ENCODE measurements at regions not wholly inside any gene's neighbourhood (a gene's known extent, or its start where the extent isn't known, plus 50 kb on each side); places are given as distances from the start of the nearest gene placed in this dataset.

GRCh38 chr6:141464896-141465295, 667.8 kb upstream of the GJE1 start:
- TF ChIP-seq RAD21 (conservative IDR thresholded peaks at IDR 0.05), result no peak
- TF ChIP-seq, protein P1, sequence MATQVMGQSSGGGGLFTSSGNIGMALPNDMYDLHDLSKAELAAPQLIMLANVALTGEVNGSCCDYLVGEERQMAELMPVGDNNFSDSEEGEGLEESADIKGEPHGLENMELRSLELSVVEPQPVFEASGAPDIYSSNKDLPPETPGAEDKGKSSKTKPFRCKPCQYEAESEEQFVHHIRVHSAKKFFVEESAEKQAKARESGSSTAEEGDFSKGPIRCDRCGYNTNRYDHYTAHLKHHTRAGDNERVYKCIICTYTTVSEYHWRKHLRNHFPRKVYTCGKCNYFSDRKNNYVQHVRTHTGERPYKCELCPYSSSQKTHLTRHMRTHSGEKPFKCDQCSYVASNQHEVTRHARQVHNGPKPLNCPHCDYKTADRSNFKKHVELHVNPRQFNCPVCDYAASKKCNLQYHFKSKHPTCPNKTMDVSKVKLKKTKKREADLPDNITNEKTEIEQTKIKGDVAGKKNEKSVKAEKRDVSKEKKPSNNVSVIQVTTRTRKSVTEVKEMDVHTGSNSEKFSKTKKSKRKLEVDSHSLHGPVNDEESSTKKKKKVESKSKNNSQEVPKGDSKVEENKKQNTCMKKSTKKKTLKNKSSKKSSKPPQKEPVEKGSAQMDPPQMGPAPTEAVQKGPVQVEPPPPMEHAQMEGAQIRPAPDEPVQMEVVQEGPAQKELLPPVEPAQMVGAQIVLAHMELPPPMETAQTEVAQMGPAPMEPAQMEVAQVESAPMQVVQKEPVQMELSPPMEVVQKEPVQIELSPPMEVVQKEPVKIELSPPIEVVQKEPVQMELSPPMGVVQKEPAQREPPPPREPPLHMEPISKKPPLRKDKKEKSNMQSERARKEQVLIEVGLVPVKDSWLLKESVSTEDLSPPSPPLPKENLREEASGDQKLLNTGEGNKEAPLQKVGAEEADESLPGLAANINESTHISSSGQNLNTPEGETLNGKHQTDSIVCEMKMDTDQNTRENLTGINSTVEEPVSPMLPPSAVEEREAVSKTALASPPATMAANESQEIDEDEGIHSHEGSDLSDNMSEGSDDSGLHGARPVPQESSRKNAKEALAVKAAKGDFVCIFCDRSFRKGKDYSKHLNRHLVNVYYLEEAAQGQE (IDR thresholded peaks at IDR 0.05; ENCODE audit: borderline replicate concordance), result peak; percentile 6

GRCh38 chr6:141464490-141464889, 668.2 kb upstream of the GJE1 start:
- Histone ChIP-seq H3K4me3 (ENCODE audit: low read length) (peak overlapping the region; percentile 31), H3F3A (ENCODE audit: insufficient read depth, low read length, poor library complexity, severe bottlenecking) (no peaks in the 10 kb centered on the region), H3K27me3 (ENCODE audit: insufficient read depth, low read depth, low read length) (no peaks in the 10 kb centered on the region), H3K9me2 (ENCODE audit: insufficient read depth, low read length) (no peaks in the 10 kb centered on the region), H3K9ac (ENCODE audit: low read length) (peak overlapping the region; percentile 51), H3K9me3 (ENCODE audit: low read length) (no peaks in the 10 kb centered on the region), H3K27ac (ENCODE audit: low read length) (peak overlapping the region; percentile 88), H3K79me2 (replicated peaks; ENCODE audit: insufficient read depth, low read length) (no peaks in the 10 kb centered on the region), H3K36me3 (ENCODE audit: insufficient read depth, low read length) (no peaks in the 10 kb centered on the region), H4K20me1 (ENCODE audit: insufficient read depth) (no peaks in the 10 kb centered on the region), H2AFZ (ENCODE audit: low read depth, low read length) (peak overlapping the region; percentile 42), H3K4me2 (ENCODE audit: low read length) (peak overlapping the region; percentile 56)
- TF ChIP-seq EP300 (conservative IDR thresholded peaks at IDR 0.05; ENCODE audit: poor library complexity, severe bottlenecking) (peak; percentile 94), MXI1 (conservative IDR thresholded peaks at IDR 0.05; ENCODE audit: poor library complexity, severe bottlenecking) (no peak), CTCF (IDR thresholded peaks at IDR 0.05; ENCODE audit: poor library complexity, severe bottlenecking) (no peak), SMC3 (conservative IDR thresholded peaks at IDR 0.05; ENCODE audit: poor library complexity) (peak; percentile 38), EZH2 (IDR thresholded peaks at IDR 0.05; ENCODE audit: borderline replicate concordance, insufficient read depth, low read length, poor library complexity, severe bottlenecking) (no peak), TAF1 (IDR thresholded peaks at IDR 0.05; ENCODE audit: low read depth) (no peak), RAD21 (conservative IDR thresholded peaks at IDR 0.05) (no peak), POLR2AphosphoS5 (IDR thresholded peaks at IDR 0.05) (peak; percentile 81)
- TF ChIP-seq, protein P1 (IDR thresholded peaks at IDR 0.05; ENCODE audit: borderline replicate concordance), result peak; percentile 57

More at GRCh38 chr6:141464896-141465295, 667.8 kb upstream of the GJE1 start:
- Histone ChIP-seq H4K20me1 (ENCODE audit: insufficient read depth) (no peaks in the 10 kb centered on the region), H3K9me2 (ENCODE audit: insufficient read depth, low read length) (no peaks in the 10 kb centered on the region), H3K27me3 (ENCODE audit: insufficient read depth, low read depth, low read length) (no peaks in the 10 kb centered on the region), H3K27ac (ENCODE audit: low read length) (peak overlapping the region; percentile 88), H3F3A (ENCODE audit: insufficient read depth, low read length, poor library complexity, severe bottlenecking) (no peaks in the 10 kb centered on the region), H3K79me2 (replicated peaks; ENCODE audit: insufficient read depth, low read length) (no peaks in the 10 kb centered on the region), H2AFZ (ENCODE audit: low read depth, low read length) (peak overlapping the region; percentile 42), H3K9me3 (ENCODE audit: low read length) (no peaks in the 10 kb centered on the region), H3K4me2 (ENCODE audit: low read length) (peak overlapping the region; percentile 56), H3K9ac (ENCODE audit: low read length) (peak overlapping the region; percentile 51), H3K4me3 (ENCODE audit: low read length) (peak overlapping the region; percentile 31), H3K36me3 (ENCODE audit: insufficient read depth, low read length) (no peaks in the 10 kb centered on the region)

Data from neural cell (in vitro differentiated cells).